ENCODE measurements at regions not wholly inside any gene's neighbourhood (a gene's known extent, or its start where the extent isn't known, plus 50 kb on each side); places are given as distances from the start of the nearest gene placed in this dataset.

DNA sequence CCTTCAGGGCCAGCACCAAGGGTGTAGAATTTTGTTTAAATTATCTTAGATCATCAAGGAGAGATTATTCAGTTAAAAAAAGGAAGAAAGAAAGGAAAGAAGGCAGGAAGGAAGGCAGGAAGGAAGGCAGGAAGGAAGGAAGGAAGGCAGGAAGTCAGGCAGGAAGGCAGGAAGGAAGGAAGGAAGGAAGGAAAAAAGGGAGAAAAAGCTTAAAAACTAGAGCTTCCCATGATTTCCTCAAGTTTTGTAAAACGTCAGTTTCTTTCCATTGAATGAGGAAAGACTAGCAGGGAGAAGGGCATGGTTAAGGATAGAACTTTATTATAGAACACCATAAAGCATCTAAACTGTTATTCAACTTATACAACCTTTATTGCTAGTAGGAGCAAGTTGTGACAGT is 2672.0 kb upstream of the PCDH20 start:
- ChIA-PET POLR2A (no interaction called here), CTCF (no interaction called here)
- Mint-ChIP-seq H3K27ac (no peak overlapping the region), H3K4me3 (no peak overlapping the region), H3K4me1 (no peaks in the 10 kb centered on the region), H3K9me3 (no peaks in the 10 kb centered on the region), H3K27me3 (ENCODE audit: low read depth) (no peaks in the 10 kb centered on the region), H3K36me3 (no peaks in the 10 kb centered on the region)
- TF ChIP-seq ZNF396 (CRISPR knock-in tag; IDR thresholded peaks at IDR 0.05; ENCODE audit: borderline replicate concordance), result no peak
- no peak for TF ChIP-seq MYBL2 (CRISPR knock-in tag; IDR thresholded peaks at IDR 0.05)
- no peak for TF ChIP-seq NR1H2 (CRISPR knock-in tag; IDR thresholded peaks at IDR 0.05)
- no peak for TF ChIP-seq NFATC4 (CRISPR knock-in tag; IDR thresholded peaks at IDR 0.05)
- TF ChIP-seq TEAD1 (CRISPR knock-in tag; IDR thresholded peaks at IDR 0.05), result no peak
- TF ChIP-seq, protein P1, sequence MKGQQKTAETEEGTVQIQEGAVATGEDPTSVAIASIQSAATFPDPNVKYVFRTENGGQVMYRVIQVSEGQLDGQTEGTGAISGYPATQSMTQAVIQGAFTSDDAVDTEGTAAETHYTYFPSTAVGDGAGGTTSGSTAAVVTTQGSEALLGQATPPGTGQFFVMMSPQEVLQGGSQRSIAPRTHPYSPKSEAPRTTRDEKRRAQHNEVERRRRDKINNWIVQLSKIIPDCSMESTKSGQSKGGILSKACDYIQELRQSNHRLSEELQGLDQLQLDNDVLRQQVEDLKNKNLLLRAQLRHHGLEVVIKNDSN (CRISPR knock-in tag; IDR thresholded peaks at IDR 0.05), result no peak
- no peak for TF ChIP-seq ZNF416 (CRISPR knock-in tag; IDR thresholded peaks at IDR 0.05)
- no peak for TF ChIP-seq NR3C1 (CRISPR knock-in tag; conservative IDR thresholded peaks at IDR 0.05; ENCODE audit: low read depth)
- no peak for TF ChIP-seq ZNF232 (CRISPR knock-in tag; IDR thresholded peaks at IDR 0.05)
- TF ChIP-seq, protein P2, sequence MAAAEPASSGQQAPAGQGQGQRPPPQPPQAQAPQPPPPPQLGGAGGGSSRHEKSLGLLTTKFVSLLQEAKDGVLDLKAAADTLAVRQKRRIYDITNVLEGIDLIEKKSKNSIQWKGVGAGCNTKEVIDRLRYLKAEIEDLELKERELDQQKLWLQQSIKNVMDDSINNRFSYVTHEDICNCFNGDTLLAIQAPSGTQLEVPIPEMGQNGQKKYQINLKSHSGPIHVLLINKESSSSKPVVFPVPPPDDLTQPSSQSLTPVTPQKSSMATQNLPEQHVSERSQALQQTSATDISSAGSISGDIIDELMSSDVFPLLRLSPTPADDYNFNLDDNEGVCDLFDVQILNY (CRISPR knock-in tag; IDR thresholded peaks at IDR 0.05), result no peak
- no peak for TF ChIP-seq TEAD4 (CRISPR knock-in tag; IDR thresholded peaks at IDR 0.05)
- TF ChIP-seq, protein P3, sequence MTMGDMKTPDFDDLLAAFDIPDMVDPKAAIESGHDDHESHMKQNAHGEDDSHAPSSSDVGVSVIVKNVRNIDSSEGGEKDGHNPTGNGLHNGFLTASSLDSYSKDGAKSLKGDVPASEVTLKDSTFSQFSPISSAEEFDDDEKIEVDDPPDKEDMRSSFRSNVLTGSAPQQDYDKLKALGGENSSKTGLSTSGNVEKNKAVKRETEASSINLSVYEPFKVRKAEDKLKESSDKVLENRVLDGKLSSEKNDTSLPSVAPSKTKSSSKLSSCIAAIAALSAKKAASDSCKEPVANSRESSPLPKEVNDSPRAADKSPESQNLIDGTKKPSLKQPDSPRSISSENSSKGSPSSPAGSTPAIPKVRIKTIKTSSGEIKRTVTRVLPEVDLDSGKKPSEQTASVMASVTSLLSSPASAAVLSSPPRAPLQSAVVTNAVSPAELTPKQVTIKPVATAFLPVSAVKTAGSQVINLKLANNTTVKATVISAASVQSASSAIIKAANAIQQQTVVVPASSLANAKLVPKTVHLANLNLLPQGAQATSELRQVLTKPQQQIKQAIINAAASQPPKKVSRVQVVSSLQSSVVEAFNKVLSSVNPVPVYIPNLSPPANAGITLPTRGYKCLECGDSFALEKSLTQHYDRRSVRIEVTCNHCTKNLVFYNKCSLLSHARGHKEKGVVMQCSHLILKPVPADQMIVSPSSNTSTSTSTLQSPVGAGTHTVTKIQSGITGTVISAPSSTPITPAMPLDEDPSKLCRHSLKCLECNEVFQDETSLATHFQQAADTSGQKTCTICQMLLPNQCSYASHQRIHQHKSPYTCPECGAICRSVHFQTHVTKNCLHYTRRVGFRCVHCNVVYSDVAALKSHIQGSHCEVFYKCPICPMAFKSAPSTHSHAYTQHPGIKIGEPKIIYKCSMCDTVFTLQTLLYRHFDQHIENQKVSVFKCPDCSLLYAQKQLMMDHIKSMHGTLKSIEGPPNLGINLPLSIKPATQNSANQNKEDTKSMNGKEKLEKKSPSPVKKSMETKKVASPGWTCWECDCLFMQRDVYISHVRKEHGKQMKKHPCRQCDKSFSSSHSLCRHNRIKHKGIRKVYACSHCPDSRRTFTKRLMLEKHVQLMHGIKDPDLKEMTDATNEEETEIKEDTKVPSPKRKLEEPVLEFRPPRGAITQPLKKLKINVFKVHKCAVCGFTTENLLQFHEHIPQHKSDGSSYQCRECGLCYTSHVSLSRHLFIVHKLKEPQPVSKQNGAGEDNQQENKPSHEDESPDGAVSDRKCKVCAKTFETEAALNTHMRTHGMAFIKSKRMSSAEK (CRISPR knock-in tag; IDR thresholded peaks at IDR 0.05; ENCODE audit: borderline replicate concordance), result no peak
- no peak for TF ChIP-seq ETV6 (CRISPR knock-in tag; IDR thresholded peaks at IDR 0.05)
- TF ChIP-seq, protein P4, sequence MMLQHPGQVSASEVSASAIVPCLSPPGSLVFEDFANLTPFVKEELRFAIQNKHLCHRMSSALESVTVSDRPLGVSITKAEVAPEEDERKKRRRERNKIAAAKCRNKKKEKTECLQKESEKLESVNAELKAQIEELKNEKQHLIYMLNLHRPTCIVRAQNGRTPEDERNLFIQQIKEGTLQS (CRISPR knock-in tag; conservative IDR thresholded peaks at IDR 0.05), result no peak
- no peak for TF ChIP-seq MXD4 (CRISPR knock-in tag; IDR thresholded peaks at IDR 0.05; ENCODE audit: borderline replicate concordance)
- no peak for TF ChIP-seq FOXJ3 (CRISPR knock-in tag; IDR thresholded peaks at IDR 0.05; ENCODE audit: borderline replicate concordance)
- no peak for TF ChIP-seq NR2C2 (CRISPR knock-in tag; IDR thresholded peaks at IDR 0.05)
- TF ChIP-seq ZNF317 (CRISPR knock-in tag; IDR thresholded peaks at IDR 0.05; ENCODE audit: borderline replicate concordance, low read depth), result no peak
- ATAC-seq, result no peak
- DNase-seq (ENCODE audit: low spot score), result no peak

DNA sequence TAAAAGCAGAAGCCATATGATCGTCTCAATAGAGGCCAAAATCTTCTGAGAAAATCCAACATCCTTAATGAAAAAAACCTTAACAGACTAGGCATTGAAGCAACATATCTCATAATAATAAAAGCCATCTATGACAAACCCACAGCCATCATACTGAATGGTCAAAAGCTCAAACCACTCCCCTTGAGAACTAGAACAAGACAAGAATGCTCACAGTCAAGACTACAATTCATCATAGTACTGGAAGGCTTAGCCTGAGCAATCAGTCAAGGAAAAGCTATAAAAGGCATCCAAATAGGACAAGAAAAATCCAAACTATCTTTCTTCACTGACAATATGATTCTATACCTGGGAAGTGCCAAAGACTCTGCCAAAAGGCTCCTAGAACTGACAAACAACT is 2668.2 kb upstream of the PCDH20 start:
- no peak for ATAC-seq

More for the DNA sequence above, 2668.2 kb upstream of the PCDH20 start:
- POLR2A ChIA-PET, result no interaction called here
- TF ChIP-seq KAT7 (CRISPR knock-in tag; IDR thresholded peaks at IDR 0.05; ENCODE audit: borderline replicate concordance) (no peak), JAZF1 (CRISPR knock-in tag; IDR thresholded peaks at IDR 0.05) (no peak), FOXK1 (CRISPR knock-in tag; IDR thresholded peaks at IDR 0.05) (no peak), FOXJ3 (CRISPR knock-in tag; IDR thresholded peaks at IDR 0.05; ENCODE audit: borderline replicate concordance) (no peak), ZNF263 (CRISPR knock-in tag; IDR thresholded peaks at IDR 0.05; ENCODE audit: low read depth) (no peak), ZNF317 (CRISPR knock-in tag; IDR thresholded peaks at IDR 0.05; ENCODE audit: borderline replicate concordance, low read depth) (no peak)
- TF ChIP-seq, protein P1 (CRISPR knock-in tag; IDR thresholded peaks at IDR 0.05), result no peak
- TF ChIP-seq, protein P5, sequence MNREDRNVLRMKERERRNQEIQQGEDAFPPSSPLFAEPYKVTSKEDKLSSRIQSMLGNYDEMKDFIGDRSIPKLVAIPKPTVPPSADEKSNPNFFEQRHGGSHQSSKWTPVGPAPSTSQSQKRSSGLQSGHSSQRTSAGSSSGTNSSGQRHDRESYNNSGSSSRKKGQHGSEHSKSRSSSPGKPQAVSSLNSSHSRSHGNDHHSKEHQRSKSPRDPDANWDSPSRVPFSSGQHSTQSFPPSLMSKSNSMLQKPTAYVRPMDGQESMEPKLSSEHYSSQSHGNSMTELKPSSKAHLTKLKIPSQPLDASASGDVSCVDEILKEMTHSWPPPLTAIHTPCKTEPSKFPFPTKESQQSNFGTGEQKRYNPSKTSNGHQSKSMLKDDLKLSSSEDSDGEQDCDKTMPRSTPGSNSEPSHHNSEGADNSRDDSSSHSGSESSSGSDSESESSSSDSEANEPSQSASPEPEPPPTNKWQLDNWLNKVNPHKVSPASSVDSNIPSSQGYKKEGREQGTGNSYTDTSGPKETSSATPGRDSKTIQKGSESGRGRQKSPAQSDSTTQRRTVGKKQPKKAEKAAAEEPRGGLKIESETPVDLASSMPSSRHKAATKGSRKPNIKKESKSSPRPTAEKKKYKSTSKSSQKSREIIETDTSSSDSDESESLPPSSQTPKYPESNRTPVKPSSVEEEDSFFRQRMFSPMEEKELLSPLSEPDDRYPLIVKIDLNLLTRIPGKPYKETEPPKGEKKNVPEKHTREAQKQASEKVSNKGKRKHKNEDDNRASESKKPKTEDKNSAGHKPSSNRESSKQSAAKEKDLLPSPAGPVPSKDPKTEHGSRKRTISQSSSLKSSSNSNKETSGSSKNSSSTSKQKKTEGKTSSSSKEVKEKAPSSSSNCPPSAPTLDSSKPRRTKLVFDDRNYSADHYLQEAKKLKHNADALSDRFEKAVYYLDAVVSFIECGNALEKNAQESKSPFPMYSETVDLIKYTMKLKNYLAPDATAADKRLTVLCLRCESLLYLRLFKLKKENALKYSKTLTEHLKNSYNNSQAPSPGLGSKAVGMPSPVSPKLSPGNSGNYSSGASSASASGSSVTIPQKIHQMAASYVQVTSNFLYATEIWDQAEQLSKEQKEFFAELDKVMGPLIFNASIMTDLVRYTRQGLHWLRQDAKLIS (CRISPR knock-in tag; IDR thresholded peaks at IDR 0.05; ENCODE audit: borderline replicate concordance), result no peak
- TF ChIP-seq, protein P6, sequence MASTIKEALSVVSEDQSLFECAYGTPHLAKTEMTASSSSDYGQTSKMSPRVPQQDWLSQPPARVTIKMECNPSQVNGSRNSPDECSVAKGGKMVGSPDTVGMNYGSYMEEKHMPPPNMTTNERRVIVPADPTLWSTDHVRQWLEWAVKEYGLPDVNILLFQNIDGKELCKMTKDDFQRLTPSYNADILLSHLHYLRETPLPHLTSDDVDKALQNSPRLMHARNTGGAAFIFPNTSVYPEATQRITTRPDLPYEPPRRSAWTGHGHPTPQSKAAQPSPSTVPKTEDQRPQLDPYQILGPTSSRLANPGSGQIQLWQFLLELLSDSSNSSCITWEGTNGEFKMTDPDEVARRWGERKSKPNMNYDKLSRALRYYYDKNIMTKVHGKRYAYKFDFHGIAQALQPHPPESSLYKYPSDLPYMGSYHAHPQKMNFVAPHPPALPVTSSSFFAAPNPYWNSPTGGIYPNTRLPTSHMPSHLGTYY (CRISPR knock-in tag; IDR thresholded peaks at IDR 0.05), result no peak
- CTCF ChIA-PET, result no interaction called here
- no peak overlapping the region for H3K4me3 Mint-ChIP-seq
- no peaks in the 10 kb centered on the region for H3K9me3 Mint-ChIP-seq
- no peaks in the 10 kb centered on the region for H3K27me3 Mint-ChIP-seq (ENCODE audit: low read depth)
- no peaks in the 10 kb centered on the region for H3K36me3 Mint-ChIP-seq
- no peak for DNase-seq (ENCODE audit: low spot score)
- no peaks in the 10 kb centered on the region for H3K4me1 Mint-ChIP-seq
- no peak overlapping the region for H3K27ac Mint-ChIP-seq
